ENCODE measurements at regions not wholly inside any gene's neighbourhood (a gene's known extent, or its start where the extent isn't known, plus 50 kb on each side); places are given as distances from the start of the nearest gene placed in this dataset.

GRCh38 chr6:167767715-167768107 is 59.0 kb upstream of the AFDN start:
- TF ChIP-seq, protein P1, sequence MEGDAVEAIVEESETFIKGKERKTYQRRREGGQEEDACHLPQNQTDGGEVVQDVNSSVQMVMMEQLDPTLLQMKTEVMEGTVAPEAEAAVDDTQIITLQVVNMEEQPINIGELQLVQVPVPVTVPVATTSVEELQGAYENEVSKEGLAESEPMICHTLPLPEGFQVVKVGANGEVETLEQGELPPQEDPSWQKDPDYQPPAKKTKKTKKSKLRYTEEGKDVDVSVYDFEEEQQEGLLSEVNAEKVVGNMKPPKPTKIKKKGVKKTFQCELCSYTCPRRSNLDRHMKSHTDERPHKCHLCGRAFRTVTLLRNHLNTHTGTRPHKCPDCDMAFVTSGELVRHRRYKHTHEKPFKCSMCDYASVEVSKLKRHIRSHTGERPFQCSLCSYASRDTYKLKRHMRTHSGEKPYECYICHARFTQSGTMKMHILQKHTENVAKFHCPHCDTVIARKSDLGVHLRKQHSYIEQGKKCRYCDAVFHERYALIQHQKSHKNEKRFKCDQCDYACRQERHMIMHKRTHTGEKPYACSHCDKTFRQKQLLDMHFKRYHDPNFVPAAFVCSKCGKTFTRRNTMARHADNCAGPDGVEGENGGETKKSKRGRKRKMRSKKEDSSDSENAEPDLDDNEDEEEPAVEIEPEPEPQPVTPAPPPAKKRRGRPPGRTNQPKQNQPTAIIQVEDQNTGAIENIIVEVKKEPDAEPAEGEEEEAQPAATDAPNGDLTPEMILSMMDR (conservative IDR thresholded peaks at IDR 0.05; ENCODE audit: low read depth in 2 of 2): no peak
- no peak for TF ChIP-seq CREB1 (CRISPR knock-in tag; IDR thresholded peaks at IDR 0.05; ENCODE audit: low read depth)
- TF ChIP-seq POLR2AphosphoS5 (IDR thresholded peaks at IDR 0.05; ENCODE audit: low read depth): no peak
- TF ChIP-seq EZH2phosphoT487 (IDR thresholded peaks at IDR 0.05; ENCODE audit: unreplicated experiment): no peak
- TF ChIP-seq EZH2 (IDR thresholded peaks at IDR 0.05; ENCODE audit: low read depth, unreplicated experiment): no peak
- TF ChIP-seq ZNF114 (CRISPR knock-in tag; IDR thresholded peaks at IDR 0.05): no peak
- no peak for TF ChIP-seq ZNF331 (CRISPR knock-in tag; IDR thresholded peaks at IDR 0.05; ENCODE audit: low read depth)
